Mucosa of descending colon (tissue), 3 donors: ENCODE measurements at regions not wholly inside any gene's neighbourhood (a gene's known extent, or its start where the extent isn't known, plus 50 kb on each side); places are given as distances from the start of the nearest gene placed in this dataset.

Experiments used
- ATAC-seq: fragments of 200-7000 bp; cut with Tn5 transposase; one replicate; pipeline ENCODE4 v1.9.1; 2020; ENCODE audit warnings: mild to moderate bottlenecking, moderate library complexity
- DNase-seq, 3 donors: peaks; one replicate each; pipeline ENCODE4 v3.0.0-alpha.2; 2020
- H3K36me3 ChIP-seq: fragments of 200-600 bp; one replicate; pipeline ENCODE4 v1.8.0; 2021; ENCODE audit warnings: low read depth, mild to moderate bottlenecking
- H3K4me1 ChIP-seq: fragments of 200-600 bp; one replicate; pipeline ENCODE4 v1.8.0; 2021; ENCODE audit warnings: low read depth, mild to moderate bottlenecking
- H3K4me3 ChIP-seq: fragments of 200-600 bp; one replicate; pipeline ENCODE4 v1.8.0; 2021; ENCODE audit warnings: mild to moderate bottlenecking
- H3K9me3 ChIP-seq: fragments of 200-600 bp; one replicate; pipeline ENCODE4 v1.8.0; 2021; ENCODE audit warnings: mild to moderate bottlenecking
- intact Hi-C, 2 donors: fragments of 100-400 bp; cut with DNase I in 1 of 2; cut with micrococcal nuclease in 1 of 2; formaldehyde crosslinking; loops; one replicate each; pipeline versions ENCODE4 v1.11.0 to v1.11.1; 2022; cut with DNase I, micrococcal nuclease
- TF ChIP-seq, protein P1 (sequence below): fragments of 200-600 bp; IDR thresholded peaks from one replicate; pipeline ENCODE4 v1.8.0; 2022; ENCODE audit warnings: antibody characterized with exemption, mild to moderate bottlenecking
- donor health status: DM: no; HTN: no; CAD: no; lungs with moderate emphysema.
- donor health status: DM: no; HTN: no; CAD: no.
- donor health status: DM: no; HTN: yes; CAD: no.

GRCh38 chr10:43803791-43804190 lies 155.1 kb upstream of the ZNF32 start:
- intact Hi-C loops: no loop called here
- no peak overlapping the region for H3K4me3 ChIP-seq
- H3K36me3 ChIP-seq: no peaks in the 10 kb centered on the region
- TF ChIP-seq, protein P1, sequence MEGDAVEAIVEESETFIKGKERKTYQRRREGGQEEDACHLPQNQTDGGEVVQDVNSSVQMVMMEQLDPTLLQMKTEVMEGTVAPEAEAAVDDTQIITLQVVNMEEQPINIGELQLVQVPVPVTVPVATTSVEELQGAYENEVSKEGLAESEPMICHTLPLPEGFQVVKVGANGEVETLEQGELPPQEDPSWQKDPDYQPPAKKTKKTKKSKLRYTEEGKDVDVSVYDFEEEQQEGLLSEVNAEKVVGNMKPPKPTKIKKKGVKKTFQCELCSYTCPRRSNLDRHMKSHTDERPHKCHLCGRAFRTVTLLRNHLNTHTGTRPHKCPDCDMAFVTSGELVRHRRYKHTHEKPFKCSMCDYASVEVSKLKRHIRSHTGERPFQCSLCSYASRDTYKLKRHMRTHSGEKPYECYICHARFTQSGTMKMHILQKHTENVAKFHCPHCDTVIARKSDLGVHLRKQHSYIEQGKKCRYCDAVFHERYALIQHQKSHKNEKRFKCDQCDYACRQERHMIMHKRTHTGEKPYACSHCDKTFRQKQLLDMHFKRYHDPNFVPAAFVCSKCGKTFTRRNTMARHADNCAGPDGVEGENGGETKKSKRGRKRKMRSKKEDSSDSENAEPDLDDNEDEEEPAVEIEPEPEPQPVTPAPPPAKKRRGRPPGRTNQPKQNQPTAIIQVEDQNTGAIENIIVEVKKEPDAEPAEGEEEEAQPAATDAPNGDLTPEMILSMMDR: no peak
- DNase-seq (no peak), ATAC-seq (no peak)
- H3K9me3 ChIP-seq: no peaks in the 10 kb centered on the region
- H3K4me1 ChIP-seq: no peaks in the 10 kb centered on the region

DNA sequence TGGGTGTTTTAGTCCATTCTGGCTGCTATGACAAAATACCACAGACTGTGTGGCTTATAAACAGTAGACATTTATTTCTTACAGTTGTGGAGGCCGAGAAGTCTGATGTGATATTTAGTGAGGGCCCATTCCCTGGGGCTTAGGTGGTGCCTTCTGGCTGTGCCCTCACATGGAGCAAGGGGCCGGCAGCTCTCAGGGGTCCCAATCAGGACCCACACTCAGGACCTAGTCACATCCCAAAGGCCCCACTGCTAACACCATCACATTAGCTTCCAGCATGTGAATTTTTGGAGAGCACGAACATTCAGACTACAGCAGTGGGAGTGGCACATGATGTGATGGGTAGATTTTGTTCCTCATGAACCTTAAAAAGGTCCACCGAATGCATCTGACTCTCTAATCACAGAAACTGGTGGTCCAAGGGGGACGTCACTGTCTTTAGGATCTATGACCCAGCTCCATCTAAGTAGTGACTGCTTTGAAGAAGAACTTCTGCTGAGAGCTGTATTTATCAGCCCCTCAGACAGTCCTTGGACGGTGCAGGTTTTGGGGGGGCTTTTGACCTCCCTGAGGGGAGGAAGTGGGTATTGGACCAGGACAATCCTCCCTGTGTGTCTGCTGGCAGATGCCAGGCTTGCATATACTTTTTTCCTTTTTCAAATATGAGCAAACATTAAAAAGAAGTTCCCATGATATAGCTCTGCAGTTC lies 154.5 kb upstream of the ZNF32 start:
- intact Hi-C loops: no loop called here
- H3K9me3 ChIP-seq: no peaks in the 10 kb centered on the region
- no peak overlapping the region for H3K4me3 ChIP-seq
- ATAC-seq: no peak
- H3K4me1 ChIP-seq: no peaks in the 10 kb centered on the region
- no peak for DNase-seq
- H3K36me3 ChIP-seq: no peaks in the 10 kb centered on the region
- TF ChIP-seq, protein P1: no peak

DNA sequence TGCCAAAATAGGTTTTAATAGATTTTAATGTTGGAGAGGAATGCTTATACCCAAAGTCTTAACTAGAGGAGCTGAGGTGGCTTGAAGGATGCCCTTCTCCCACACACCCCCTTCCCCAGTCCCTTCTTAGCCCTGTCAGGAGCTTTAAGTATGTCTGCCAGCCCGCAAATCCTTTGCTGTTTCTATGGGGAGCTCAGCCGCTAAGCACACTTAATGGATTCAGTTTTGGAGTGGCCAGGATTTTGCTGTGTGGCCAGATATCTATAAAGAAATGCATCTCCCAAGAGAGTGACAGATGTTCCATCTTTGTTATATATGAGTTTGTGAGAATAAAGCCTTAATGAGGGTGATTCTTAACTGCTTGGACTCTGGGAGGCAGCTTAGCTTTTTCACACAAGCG lies 152.9 kb upstream of the ZNF32 start:
- no peak for DNase-seq
- intact Hi-C loops: no loop called here
- TF ChIP-seq, protein P1: no peak
- Histone ChIP-seq H3K4me1 (no peaks in the 10 kb centered on the region), H3K4me3 (no peak overlapping the region), H3K36me3 (no peaks in the 10 kb centered on the region), H3K9me3 (no peaks in the 10 kb centered on the region)
- no peak for ATAC-seq

GRCh38 chr10:43801140-43801539 lies 152.5 kb upstream of the ZNF32 start:
- ATAC-seq (no peak), DNase-seq (no peak)
- H3K4me3 ChIP-seq: no peak overlapping the region
- TF ChIP-seq, protein P1: no peak
- no peaks in the 10 kb centered on the region for H3K4me1 ChIP-seq
- intact Hi-C loops: no loop called here
- no peaks in the 10 kb centered on the region for H3K36me3 ChIP-seq
- no peaks in the 10 kb centered on the region for H3K9me3 ChIP-seq

DNA sequence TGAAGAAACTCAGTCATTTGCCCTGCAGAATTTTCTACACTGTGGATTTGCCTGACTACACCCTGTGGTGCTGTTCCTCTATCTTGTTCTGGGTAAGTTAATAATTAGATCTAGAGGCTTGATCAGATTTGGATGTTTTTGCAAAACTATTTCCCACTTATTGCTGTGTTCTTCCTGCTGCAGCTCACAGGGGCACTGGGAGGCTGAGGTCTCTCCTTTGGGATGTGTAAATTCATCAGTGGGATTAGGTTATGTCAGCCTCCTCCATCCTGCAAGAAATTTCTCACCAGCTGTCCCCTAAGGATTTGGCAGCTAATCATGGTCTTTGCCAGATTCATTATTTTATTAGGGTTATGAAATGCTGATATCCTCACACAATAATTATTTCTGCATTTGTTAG lies 148.1 kb upstream of the ZNF32 start:
- no peak for DNase-seq
- H3K36me3 ChIP-seq: no peaks in the 10 kb centered on the region
- ATAC-seq: no peak

More for the DNA sequence above, 148.1 kb upstream of the ZNF32 start:
- TF ChIP-seq, protein P1: no peak
- no peak overlapping the region for H3K4me3 ChIP-seq
- H3K4me1 ChIP-seq: no peaks in the 10 kb centered on the region
- H3K9me3 ChIP-seq: no peaks in the 10 kb centered on the region
- intact Hi-C loops: no loop called here
